ENCODE measurements at regions not wholly inside any gene's neighbourhood (a gene's known extent, or its start where the extent isn't known, plus 50 kb on each side); places are given as distances from the start of the nearest gene placed in this dataset.

- H3K79me2 ChIP-seq (ENCODE audit: control insufficient read depth, insufficient read depth, low read length), result no peaks in the 10 kb centered on the region
- H3K9me3 ChIP-seq (ENCODE audit: control insufficient read depth, insufficient read depth, low read depth, low read length), result no peaks in the 10 kb centered on the region
- H2AFZ ChIP-seq (ENCODE audit: low read length), result no peak overlapping the region
- no peak overlapping the region for H3K9ac ChIP-seq (ENCODE audit: insufficient read depth, low read length)
- no peaks in the 10 kb centered on the region for H3K4me1 ChIP-seq (ENCODE audit: control insufficient read depth, extremely low read depth, insufficient read depth, low read length)
- no peaks in the 10 kb centered on the region for H4K20me1 ChIP-seq (ENCODE audit: control insufficient read depth, extremely low read depth, insufficient read depth, low read length)
- no peak overlapping the region for H3K27ac ChIP-seq (ENCODE audit: insufficient read depth, low read length)
- no peak overlapping the region for H3K4me2 ChIP-seq (ENCODE audit: extremely low read depth, insufficient read depth, low read length)
- TF ChIP-seq CTCF (conservative IDR thresholded peaks at IDR 0.05 in 1 of 2, IDR thresholded peaks at IDR 0.05 in 1 of 2; ENCODE audit: low read depth in 1 of 2, low read length in 2 of 2) (no peak), EZH2 (IDR thresholded peaks at IDR 0.05; ENCODE audit: low read length, missing control alignments) (no peak)
- H3K4me3 ChIP-seq (replicated peaks in 1 of 4; ENCODE audit: control extremely low read depth in 1 of 4, insufficient read depth in 1 of 4, low read depth in 3 of 4, low read length in 4 of 4), result no peak overlapping the region
- no peaks in the 10 kb centered on the region for H3K27me3 ChIP-seq (ENCODE audit: control insufficient read depth, insufficient read depth, low read length)
- H3K36me3 ChIP-seq (ENCODE audit: control insufficient read depth, insufficient read depth, low read length), result no peaks in the 10 kb centered on the region
- DNase-seq (ENCODE audit: low read depth in 2 of 2), result no peak
Observed at GRCh38 chr14:44438936-44439335, 68.1 kb downstream of the FSCB start.

GRCh38 chr14:44438221-44438620 lies 68.9 kb downstream of the FSCB start:
- H3K9ac ChIP-seq (ENCODE audit: insufficient read depth, low read length), result no peak overlapping the region
- no peaks in the 10 kb centered on the region for H3K9me3 ChIP-seq (ENCODE audit: control insufficient read depth, insufficient read depth, low read depth, low read length)
- no peak overlapping the region for H2AFZ ChIP-seq (ENCODE audit: low read length)
- no peaks in the 10 kb centered on the region for H3K4me1 ChIP-seq (ENCODE audit: control insufficient read depth, extremely low read depth, insufficient read depth, low read length)
- TF ChIP-seq CTCF (conservative IDR thresholded peaks at IDR 0.05 in 1 of 2, IDR thresholded peaks at IDR 0.05 in 1 of 2; ENCODE audit: low read depth in 1 of 2, low read length in 2 of 2) (no peak), EZH2 (IDR thresholded peaks at IDR 0.05; ENCODE audit: low read length, missing control alignments) (no peak)
- H4K20me1 ChIP-seq (ENCODE audit: control insufficient read depth, extremely low read depth, insufficient read depth, low read length), result no peaks in the 10 kb centered on the region
- DNase-seq (ENCODE audit: low read depth in 2 of 2), result no peak
- H3K4me2 ChIP-seq (ENCODE audit: extremely low read depth, insufficient read depth, low read length), result no peak overlapping the region
- no peaks in the 10 kb centered on the region for H3K27me3 ChIP-seq (ENCODE audit: control insufficient read depth, insufficient read depth, low read length)
- H3K79me2 ChIP-seq (ENCODE audit: control insufficient read depth, insufficient read depth, low read length), result no peaks in the 10 kb centered on the region
- H3K36me3 ChIP-seq (ENCODE audit: control insufficient read depth, insufficient read depth, low read length), result no peaks in the 10 kb centered on the region
- no peak overlapping the region for H3K4me3 ChIP-seq (replicated peaks in 1 of 4; ENCODE audit: control extremely low read depth in 1 of 4, insufficient read depth in 1 of 4, low read depth in 3 of 4, low read length in 4 of 4)
- H3K27ac ChIP-seq (ENCODE audit: insufficient read depth, low read length), result no peak overlapping the region

GRCh38 chr14:44436458-44436857 lies 70.6 kb downstream of the FSCB start:
- Histone ChIP-seq H3K36me3 (ENCODE audit: control insufficient read depth, insufficient read depth, low read length) (no peaks in the 10 kb centered on the region), H3K4me2 (ENCODE audit: extremely low read depth, insufficient read depth, low read length) (no peak overlapping the region), H2AFZ (ENCODE audit: low read length) (no peak overlapping the region), H3K9ac (ENCODE audit: insufficient read depth, low read length) (no peak overlapping the region), H3K27ac (ENCODE audit: insufficient read depth, low read length) (no peak overlapping the region), H3K4me1 (ENCODE audit: control insufficient read depth, extremely low read depth, insufficient read depth, low read length) (no peaks in the 10 kb centered on the region), H3K4me3 (replicated peaks in 1 of 4; ENCODE audit: control extremely low read depth in 1 of 4, insufficient read depth in 1 of 4, low read depth in 3 of 4, low read length in 4 of 4) (no peak overlapping the region), H3K79me2 (ENCODE audit: control insufficient read depth, insufficient read depth, low read length) (no peaks in the 10 kb centered on the region), H3K9me3 (ENCODE audit: control insufficient read depth, insufficient read depth, low read depth, low read length) (no peaks in the 10 kb centered on the region), H3K27me3 (ENCODE audit: control insufficient read depth, insufficient read depth, low read length) (no peaks in the 10 kb centered on the region), H4K20me1 (ENCODE audit: control insufficient read depth, extremely low read depth, insufficient read depth, low read length) (no peaks in the 10 kb centered on the region)
- TF ChIP-seq EZH2 (IDR thresholded peaks at IDR 0.05; ENCODE audit: low read length, missing control alignments) (no peak), CTCF (conservative IDR thresholded peaks at IDR 0.05 in 1 of 2, IDR thresholded peaks at IDR 0.05 in 1 of 2; ENCODE audit: low read depth in 1 of 2, low read length in 2 of 2) (no peak)
- no peak for DNase-seq (ENCODE audit: low read depth in 2 of 2)
